ENCODE measurements at regions not wholly inside any gene's neighbourhood (a gene's known extent, or its start where the extent isn't known, plus 50 kb on each side); places are given as distances from the start of the nearest gene placed in this dataset.

DNA sequence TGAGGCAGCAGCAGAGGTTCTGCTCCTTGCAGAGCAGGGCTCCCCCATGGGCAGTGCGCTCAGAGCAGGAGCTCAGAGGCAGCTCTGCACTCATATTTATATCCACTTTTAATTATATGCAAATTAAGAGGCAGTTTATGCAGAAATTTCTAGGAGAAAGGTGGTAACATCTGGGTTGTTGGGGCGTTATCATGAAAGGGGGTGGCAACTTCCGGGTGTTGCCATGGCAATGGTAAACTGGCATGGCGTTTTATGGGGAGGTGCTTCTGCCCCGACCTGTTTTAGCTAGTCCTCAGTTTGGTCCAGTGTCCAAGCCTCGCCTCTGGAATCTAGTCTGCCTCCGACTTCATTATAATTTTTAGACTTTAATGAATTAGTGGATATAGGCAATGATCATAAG, 1191.7 kb downstream of the TBC1D22A start:
- Histone ChIP-seq H4K20me1 (ENCODE audit: insufficient read depth, low read length, poor library complexity, severe bottlenecking) (no peaks in the 10 kb centered on the region), H3K79me2 (ENCODE audit: insufficient read depth, low read length) (no peaks in the 10 kb centered on the region), H3K9ac (ENCODE audit: low read depth, low read length, poor library complexity, severe bottlenecking) (no peak overlapping the region), H3K4me1 (ENCODE audit: insufficient read depth, low read length, poor library complexity, severe bottlenecking) (no peaks in the 10 kb centered on the region), H3K36me3 (ENCODE audit: insufficient read depth, low read length) (no peaks in the 10 kb centered on the region), H3K4me2 (ENCODE audit: low read depth, low read length, poor library complexity, severe bottlenecking) (no peak overlapping the region), H3K4me3 (ENCODE audit: low read length, poor library complexity, severe bottlenecking) (no peak overlapping the region), H3F3A (ENCODE audit: low read depth) (no peaks in the 10 kb centered on the region), H2AFZ (ENCODE audit: low read length) (no peak overlapping the region), H3K9me2 (replicated peaks; ENCODE audit: low read depth, low read length) (no peaks in the 10 kb centered on the region), H3K27me3 (ENCODE audit: insufficient read depth, low read length, poor library complexity, severe bottlenecking) (no peaks in the 10 kb centered on the region), H3K9me3 (ENCODE audit: insufficient read depth, low read depth, low read length) (peaks cover 16% of the 10 kb centered on the region)
- TF ChIP-seq, protein P1, sequence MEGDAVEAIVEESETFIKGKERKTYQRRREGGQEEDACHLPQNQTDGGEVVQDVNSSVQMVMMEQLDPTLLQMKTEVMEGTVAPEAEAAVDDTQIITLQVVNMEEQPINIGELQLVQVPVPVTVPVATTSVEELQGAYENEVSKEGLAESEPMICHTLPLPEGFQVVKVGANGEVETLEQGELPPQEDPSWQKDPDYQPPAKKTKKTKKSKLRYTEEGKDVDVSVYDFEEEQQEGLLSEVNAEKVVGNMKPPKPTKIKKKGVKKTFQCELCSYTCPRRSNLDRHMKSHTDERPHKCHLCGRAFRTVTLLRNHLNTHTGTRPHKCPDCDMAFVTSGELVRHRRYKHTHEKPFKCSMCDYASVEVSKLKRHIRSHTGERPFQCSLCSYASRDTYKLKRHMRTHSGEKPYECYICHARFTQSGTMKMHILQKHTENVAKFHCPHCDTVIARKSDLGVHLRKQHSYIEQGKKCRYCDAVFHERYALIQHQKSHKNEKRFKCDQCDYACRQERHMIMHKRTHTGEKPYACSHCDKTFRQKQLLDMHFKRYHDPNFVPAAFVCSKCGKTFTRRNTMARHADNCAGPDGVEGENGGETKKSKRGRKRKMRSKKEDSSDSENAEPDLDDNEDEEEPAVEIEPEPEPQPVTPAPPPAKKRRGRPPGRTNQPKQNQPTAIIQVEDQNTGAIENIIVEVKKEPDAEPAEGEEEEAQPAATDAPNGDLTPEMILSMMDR (conservative IDR thresholded peaks at IDR 0.05; ENCODE audit: low read length) = no peak
- TF ChIP-seq EZH2phosphoT487 (IDR thresholded peaks at IDR 0.05; ENCODE audit: borderline replicate concordance) = no peak

DNA sequence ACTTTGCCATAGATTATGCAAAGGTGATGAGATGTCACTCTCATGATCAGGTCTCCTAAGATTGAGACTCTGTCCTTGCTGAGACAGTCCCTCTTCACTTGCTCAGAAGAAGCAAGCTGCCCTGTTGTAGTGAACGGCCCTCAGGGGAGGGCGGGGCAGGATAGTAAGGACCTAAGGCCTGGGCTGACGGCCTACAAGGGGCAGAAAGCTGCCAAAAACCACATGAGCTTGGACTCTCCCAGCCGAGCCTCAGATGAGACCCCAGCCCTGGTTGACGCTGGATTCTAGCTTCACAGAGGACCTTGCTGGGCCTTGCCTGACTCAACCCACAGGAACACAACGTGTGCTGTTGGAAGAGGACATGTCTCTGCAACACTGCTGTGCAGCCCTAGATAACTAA, 1182.5 kb downstream of the TBC1D22A start:
- H4K20me1 ChIP-seq (ENCODE audit: insufficient read depth, low read length, poor library complexity, severe bottlenecking) = no peaks in the 10 kb centered on the region
- no peak overlapping the region for H3K9ac ChIP-seq (ENCODE audit: low read depth, low read length, poor library complexity, severe bottlenecking)
- H3K4me3 ChIP-seq (ENCODE audit: low read length, poor library complexity, severe bottlenecking) = no peak overlapping the region
- no peaks in the 10 kb centered on the region for H3F3A ChIP-seq (ENCODE audit: low read depth)
- H3K4me2 ChIP-seq (ENCODE audit: low read depth, low read length, poor library complexity, severe bottlenecking) = no peak overlapping the region
- H3K27me3 ChIP-seq (ENCODE audit: insufficient read depth, low read length, poor library complexity, severe bottlenecking) = no peaks in the 10 kb centered on the region
- H3K9me2 ChIP-seq (replicated peaks; ENCODE audit: low read depth, low read length) = no peaks in the 10 kb centered on the region
- no peaks in the 10 kb centered on the region for H3K4me1 ChIP-seq (ENCODE audit: insufficient read depth, low read length, poor library complexity, severe bottlenecking)
- no peaks in the 10 kb centered on the region for H3K36me3 ChIP-seq (ENCODE audit: insufficient read depth, low read length)
- no peaks in the 10 kb centered on the region for H3K79me2 ChIP-seq (ENCODE audit: insufficient read depth, low read length)
- TF ChIP-seq, protein P1 (conservative IDR thresholded peaks at IDR 0.05; ENCODE audit: low read length) = no peak
- no peak for TF ChIP-seq EZH2phosphoT487 (IDR thresholded peaks at IDR 0.05; ENCODE audit: borderline replicate concordance)
- H2AFZ ChIP-seq (ENCODE audit: low read length) = no peak overlapping the region
- peaks cover 17% of the 10 kb centered on the region for H3K9me3 ChIP-seq (ENCODE audit: insufficient read depth, low read depth, low read length)

DNA sequence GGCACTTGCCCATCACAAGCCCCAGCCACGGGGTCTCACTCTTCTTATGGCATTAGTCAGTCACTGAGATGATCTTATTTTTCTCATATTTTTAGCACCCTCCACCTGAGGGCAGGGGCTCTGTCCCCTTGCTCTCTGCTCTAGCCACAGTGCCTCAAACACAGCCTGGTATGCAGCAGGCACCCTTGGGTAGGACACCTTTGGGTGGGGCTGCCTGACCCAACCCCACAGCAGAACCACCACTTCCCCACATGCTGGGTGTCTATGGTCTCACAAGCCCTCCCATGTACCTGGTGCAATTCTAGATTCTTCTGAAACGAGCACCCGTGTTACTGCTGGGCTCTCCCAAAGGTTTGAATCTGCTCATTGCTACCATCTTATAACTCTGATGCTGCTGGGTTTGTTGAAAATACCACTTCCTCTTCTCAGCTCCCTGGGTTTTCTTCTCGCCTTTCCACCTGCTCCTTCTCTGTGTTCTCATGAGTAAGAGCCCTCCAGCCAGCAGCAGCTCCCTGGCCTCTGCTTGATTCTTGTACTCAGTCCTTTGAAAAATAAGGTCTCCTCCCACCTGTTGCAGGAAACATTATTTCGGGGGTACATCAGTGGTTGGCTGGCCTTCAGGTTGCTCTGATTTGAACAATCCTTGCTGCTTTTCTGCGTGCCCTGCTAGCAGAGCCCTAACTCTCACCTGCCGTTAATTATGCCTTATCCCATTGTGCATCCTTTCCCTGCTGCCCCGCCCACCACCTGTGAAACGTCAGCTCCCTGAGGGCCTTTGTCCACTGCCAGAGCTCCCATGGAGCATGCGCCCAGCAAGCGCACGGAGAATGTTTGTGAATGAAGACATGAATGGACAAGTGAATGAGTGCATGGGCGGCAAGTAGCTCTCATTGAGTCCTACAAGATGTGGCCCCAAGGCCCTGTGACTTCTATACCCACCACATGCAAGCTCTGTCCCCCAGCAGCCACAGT, 1181.6 kb downstream of the TBC1D22A start:
- H3K9ac ChIP-seq (ENCODE audit: low read depth, low read length, poor library complexity, severe bottlenecking) = no peak overlapping the region

More for the DNA sequence above, 1181.6 kb downstream of the TBC1D22A start:
- H3K4me2 ChIP-seq (ENCODE audit: low read depth, low read length, poor library complexity, severe bottlenecking) = no peak overlapping the region
- H3K79me2 ChIP-seq (ENCODE audit: insufficient read depth, low read length) = no peaks in the 10 kb centered on the region
- peaks cover 8% of the 10 kb centered on the region; the same call in 1 of the 2 replicates for H3K9me3 ChIP-seq (ENCODE audit: insufficient read depth, low read depth, low read length)
- no peak overlapping the region for H2AFZ ChIP-seq (ENCODE audit: low read length)
- no peaks in the 10 kb centered on the region for H4K20me1 ChIP-seq (ENCODE audit: insufficient read depth, low read length, poor library complexity, severe bottlenecking)
- H3K9me2 ChIP-seq (replicated peaks; ENCODE audit: low read depth, low read length) = no peaks in the 10 kb centered on the region
- no peaks in the 10 kb centered on the region for H3K36me3 ChIP-seq (ENCODE audit: insufficient read depth, low read length)
- TF ChIP-seq, protein P1 (conservative IDR thresholded peaks at IDR 0.05; ENCODE audit: low read length) = no peak
- TF ChIP-seq EZH2phosphoT487 (IDR thresholded peaks at IDR 0.05; ENCODE audit: borderline replicate concordance) = no peak
- no peaks in the 10 kb centered on the region for H3K27me3 ChIP-seq (ENCODE audit: insufficient read depth, low read length, poor library complexity, severe bottlenecking)
- H3K4me1 ChIP-seq (ENCODE audit: insufficient read depth, low read length, poor library complexity, severe bottlenecking) = no peaks in the 10 kb centered on the region
- H3K4me3 ChIP-seq (ENCODE audit: low read length, poor library complexity, severe bottlenecking) = no peak overlapping the region
- H3F3A ChIP-seq (ENCODE audit: low read depth) = no peaks in the 10 kb centered on the region
